GM21526 (cell line): ENCODE measurements at regions not wholly inside any gene's neighbourhood (a gene's known extent, or its start where the extent isn't known, plus 50 kb on each side); places are given as distances from the start of the nearest gene placed in this dataset.

Experiments
- ATAC-seq: cut with Tn5 transposase; IDR thresholded peaks from one replicate; pipeline ENCODE4 v1.9.1; 2021; ENCODE audit warnings: moderate library complexity; ENCODE audit not compliant: unreplicated experiment, low FRiP score

DNA sequence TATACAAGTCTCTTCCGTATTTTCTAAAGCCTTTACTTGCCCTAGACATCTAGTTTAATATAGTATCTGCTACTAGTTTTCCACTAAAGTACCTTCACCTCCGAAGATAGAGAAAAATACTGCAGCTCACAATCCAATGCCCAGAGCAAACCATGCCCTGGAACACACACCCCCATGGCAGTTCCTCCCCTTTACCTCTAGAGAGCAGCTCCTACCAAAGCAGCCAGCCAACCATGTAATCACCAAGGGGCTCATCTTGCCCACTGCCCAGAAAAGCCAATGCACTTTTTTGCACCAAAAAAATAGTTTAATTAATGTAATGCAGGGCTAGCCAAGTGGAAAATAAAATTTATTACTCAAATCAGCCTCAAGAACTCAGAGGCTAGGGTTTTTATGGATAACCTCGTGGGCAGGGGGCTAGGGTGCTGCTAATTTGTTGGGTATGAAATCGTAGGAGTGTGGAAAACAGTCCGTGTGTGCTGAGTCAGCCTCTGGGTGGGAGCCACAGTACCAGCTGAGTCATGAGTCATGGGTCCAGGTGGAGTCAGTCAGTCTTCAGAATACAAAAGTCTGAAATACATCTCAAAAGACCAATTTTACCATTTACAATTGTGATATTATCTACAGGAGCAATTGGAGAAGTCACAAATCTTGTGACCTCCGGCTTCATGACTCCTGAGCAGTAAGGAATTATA, 120.1 kb upstream of the ACO1 start:
- ATAC-seq = no peak

DNA sequence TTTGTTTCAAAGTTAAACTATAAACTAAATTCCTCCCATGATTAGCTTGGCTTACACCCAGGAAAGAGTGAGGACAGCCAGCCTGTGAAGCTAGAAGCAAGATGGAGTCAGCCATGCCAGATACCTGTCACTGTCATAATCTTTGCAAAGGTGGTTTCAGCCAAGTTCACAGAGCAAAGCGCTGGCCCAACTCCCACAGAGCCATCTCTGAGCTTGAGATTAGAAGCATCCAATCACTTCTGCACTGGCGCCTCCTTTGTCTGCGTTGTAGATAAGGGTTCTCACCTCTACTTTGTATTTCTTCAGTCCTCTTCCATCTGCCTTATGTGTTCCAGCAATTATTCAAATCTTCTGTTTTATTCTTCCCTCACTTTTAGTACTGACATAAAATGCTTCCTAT, 119.4 kb upstream of the ACO1 start:
- ATAC-seq = no peak

DNA sequence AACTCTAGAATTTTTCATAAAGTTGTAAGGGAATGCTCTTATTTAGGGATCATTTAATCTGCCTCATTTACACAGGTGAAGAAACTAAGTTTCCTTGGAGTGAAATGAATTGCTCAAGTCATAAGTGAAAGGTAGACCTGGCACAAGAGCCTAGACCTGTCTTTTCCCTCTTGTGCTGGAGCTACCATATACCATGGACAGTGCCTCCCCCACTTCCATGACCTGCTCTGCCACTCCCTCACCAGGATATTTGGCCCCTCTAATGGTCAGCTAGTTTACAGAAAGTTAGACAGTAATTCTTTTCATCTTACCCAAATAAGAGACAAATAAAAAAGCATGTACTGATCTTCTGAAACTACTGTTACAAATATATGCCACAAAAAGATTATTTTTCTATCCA, 105.5 kb upstream of the ACO1 start:
- ATAC-seq = no peak

DNA sequence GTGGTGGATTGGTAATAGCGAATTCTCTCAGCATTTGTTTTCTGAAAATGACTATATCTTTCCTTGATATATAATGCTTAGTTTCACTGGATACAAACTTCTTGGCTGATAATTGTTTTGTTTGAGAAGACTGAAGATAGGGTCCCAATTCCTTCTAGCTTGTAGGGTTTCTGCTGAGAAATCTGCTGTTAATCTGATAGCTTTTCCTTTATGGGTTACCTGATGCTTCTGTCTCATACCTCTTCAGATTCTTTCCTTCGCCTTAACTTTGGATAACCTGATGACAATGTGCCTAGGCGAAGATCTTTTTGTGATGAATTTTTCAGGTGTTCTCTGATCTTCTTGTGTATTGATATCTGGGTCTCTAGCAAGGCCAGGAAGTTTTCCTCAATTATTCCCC, 94.7 kb upstream of the ACO1 start:
- ATAC-seq = no peak

DNA sequence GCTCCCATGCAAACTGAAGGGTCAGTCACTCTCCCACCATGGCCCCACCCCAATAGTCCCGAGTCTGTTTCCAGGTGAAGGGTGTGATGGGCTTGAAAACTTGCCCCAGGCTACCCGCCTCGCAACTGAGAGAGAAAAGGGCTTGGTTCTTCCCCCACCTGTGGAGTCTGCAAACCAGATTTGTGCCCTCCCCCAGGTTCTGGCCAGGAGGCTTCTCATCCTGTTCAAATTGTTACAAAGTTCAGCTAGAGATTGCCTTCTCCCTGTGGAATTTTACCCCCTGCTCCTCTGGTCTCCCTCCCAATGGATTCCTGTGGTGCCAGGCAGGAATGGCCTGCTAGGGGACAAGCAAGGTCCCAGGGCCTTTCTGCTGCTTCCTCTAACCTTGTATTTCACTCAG, 93.1 kb upstream of the ACO1 start:
- no peak for ATAC-seq

DNA sequence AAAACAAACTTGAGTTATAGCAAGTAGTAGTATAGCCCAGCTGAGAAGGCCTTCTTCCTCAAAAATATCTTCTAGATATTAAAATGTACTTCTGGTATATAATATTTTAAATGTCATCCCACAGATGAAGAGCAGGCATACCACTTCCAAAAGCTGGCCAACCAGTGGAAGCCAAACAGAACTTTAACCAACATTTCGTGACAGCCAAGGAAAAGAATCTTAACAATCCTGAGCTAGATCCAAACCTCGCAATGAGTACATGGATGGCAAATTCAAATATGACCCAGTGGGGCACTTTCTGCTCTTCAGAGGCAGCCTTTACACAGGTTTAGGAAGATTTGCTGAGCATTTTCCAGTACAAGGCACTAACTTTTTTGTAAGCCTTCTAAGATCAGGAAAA, 91.8 kb upstream of the ACO1 start:
- ATAC-seq = no peak

DNA sequence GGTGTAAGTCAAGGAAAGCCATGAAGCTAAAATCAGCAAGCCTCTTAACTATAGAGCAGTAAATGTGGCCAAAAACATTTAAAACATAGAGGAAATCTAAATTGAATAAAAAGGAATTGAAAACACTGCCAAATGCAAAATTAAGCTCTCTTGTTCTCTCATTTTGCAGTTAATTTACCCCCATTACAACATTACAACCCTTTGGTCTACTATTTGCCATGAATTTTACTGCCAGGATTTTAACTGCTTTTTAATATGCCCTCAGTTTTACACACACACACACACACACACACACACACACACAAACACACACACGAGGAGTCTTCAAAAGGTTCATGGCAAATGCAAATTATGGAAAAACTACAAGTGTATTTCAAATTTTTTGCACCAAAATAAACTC, 91.4 kb upstream of the ACO1 start:
- no peak for ATAC-seq

DNA sequence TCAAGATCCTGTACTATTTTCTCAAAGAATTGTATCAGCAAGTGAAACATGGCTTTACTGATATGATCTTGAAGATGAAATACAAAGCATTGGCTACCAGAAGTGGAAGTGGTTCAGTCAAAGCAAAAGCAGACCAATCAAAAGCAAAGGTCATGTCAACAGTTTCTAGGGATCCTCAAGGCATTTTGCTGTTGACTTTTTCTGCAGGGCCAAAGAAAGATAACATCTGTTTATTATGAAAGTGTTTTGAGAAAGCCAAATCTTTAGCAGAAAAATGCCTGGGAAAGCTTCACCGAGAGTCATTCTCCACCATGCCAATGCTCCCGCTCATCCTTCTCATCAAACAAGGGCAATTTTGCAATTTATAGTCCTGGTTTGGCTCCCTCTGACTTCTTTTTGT, 90.3 kb upstream of the ACO1 start:
- no peak for ATAC-seq

DNA sequence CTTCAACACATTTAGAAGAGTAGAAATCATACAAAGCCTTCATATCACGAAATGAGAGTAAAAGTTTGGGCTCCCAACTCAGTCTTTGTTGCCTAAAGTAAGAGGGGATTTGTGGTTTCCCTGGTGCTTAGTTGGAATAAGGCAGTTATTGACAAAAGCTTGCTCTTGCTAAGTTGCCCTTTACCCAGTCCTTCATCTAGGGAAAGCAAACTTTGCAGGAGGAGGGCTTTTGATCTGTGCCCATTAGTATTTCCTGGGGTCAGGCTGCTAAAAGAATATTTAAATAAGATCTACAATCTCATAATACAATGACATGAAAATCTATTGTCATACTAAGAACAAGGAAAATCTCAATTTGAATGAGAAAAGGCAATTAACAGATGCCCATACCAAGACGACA, 84.1 kb upstream of the ACO1 start:
- no peak for ATAC-seq

DNA sequence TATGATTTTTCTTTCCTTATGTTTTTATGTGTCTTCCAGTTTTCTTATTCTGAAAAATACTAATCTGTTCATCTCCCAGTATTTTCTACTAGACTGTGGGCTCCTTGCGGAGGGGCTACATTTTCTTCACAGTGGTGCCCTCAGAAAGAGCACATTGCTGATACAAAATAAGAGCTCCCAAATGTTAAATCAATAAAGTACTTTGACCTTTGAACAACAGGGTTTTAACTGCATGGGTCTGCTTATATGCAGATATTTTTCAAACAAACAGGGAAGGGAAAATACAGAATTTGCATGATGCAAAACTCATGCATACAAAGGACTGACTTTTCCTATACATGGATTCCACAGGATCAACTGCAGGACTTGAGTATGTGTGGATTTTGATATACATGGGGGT, 79.9 kb upstream of the ACO1 start:
- ATAC-seq = no peak

DNA sequence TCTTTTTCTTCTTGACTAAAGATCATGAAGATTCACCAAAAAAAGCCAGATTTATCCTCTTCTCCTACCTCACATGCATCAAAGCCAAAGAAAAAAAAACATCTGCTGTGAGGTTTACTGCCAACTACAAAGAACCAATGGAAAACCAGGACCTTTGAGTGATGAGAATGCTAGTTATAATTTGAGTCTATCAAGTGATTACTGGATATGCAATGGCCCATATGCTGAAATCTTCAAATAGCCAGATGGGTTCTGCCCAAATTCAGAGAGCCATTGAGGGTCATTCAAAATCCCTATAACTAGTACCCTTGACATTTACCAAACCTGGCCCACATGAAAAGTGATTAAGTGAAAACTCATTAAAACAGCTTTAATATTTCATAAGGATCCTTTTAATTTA, 78.4 kb upstream of the ACO1 start:
- no peak for ATAC-seq

DNA sequence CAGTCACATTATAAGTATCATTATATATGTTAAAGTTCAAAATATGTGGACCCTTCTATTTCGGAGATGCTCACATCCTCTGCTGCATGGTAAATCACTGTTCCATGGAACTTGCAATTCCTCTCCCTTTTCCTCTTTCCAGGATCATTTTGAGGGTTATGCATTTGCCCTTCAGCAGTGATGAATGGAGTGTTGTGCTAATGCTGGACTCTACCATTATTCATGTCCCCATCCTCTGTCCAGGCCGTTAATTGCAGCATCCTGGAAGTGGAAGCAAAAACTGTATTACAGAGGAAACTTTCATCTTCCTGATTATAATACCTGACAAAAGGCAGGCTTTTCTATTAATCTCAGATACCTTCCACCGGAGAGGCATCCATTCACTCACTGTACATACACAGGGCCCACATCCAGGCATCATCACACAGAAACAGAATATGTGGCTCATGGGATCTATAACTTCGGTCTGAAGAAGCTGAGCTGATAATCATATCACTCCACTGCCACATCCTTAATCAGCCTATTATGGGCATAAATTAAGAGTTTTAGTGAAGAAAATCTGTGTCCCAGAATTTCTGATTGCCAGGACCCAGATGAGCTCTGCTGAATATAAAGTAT, 65.0 kb upstream of the ACO1 start:
- no peak for ATAC-seq

DNA sequence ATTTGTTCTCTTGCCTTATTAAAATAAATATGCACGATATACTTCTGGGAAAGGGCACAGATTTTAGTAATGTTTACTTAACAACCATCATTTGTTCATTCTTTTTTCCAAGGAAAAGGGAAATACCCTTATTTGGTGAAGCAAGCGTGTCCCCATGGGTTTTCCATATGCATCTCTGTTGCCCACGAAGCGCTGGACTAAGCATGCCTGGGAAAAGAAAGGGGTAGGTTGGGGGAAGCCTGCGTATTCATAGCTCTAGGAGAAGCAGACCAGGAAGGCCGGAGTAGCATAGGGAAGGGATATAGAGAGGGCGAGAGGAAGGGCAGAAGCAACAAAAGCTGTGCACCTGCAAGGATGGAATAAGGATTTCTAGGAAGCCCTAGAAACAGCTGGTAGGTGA, 61.8 kb upstream of the ACO1 start:
- no peak for ATAC-seq

DNA sequence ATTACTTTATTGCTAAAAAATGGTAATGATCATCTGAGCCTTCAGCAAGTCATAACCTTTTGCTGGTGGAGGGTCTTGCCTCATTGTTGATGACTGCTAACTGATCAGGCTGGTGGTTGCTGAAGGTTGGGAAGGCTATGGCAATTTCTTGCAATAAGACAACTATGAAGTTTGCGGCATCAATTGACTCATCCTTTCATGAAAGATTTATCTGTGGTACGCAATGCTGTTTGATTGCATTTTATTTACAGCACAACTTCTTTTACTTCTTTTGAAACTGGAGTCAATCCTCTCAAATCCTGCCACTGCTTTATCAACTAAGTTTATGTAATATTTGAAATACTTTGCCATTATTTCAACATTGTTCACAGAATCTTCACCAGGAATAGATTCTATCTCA, 58.3 kb upstream of the ACO1 start:
- ATAC-seq = no peak

DNA sequence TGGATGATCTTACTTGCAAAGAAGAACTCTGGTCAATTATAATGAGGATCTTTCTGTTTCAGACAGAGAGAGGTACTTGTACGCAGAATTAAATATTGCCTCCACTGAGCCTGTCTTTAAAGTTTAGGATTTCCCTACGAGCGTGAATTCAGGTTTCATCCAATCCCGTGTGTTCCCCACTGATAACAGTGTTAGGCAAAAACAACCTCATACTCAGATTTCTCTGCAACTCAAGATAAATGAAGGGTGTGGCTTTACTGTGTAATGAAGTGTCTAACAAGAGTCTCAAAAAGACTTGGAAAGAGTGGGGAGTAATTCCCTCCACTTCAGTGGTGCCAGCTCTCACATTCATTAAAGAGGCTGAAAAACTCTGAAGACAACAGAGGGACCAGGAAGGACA, 53.2 kb upstream of the ACO1 start:
- ATAC-seq = no peak

DNA sequence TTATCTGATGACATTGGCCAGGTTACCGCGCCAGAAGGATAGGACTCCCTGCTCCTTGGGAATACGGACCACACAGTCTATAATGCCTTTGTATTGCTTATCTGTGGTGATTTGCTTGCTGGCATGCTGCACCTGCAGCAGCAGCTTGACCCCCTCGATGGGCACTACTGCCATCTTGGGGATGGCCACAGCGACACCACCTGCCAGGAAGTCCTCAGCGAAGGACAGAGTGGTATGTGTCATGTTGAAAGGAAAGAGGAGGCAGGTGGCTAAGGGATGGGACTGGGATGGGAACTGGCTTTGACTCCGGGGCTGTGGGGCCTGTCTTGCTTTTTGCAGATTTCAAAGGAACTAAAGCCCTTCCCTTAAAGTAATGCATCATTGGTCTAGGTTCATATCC, 50.3 kb upstream of the ACO1 start:
- ATAC-seq = no peak
